ENCODE measurements at regions not wholly inside any gene's neighbourhood (a gene's known extent, or its start where the extent isn't known, plus 50 kb on each side); places are given as distances from the start of the nearest gene placed in this dataset.

- Mint-ChIP-seq H3K4me1 (peaks cover 39% of the 10 kb centered on the region), H3K27ac (no peak overlapping the region), H3K9me3 (peaks cover 15% of the 10 kb centered on the region), H3K36me3 (ENCODE audit: low read depth) (no peaks in the 10 kb centered on the region), H3K27me3 (ENCODE audit: low read depth, poor library complexity) (no peaks in the 10 kb centered on the region), H3K4me3 (no peak overlapping the region)
- DNase-seq: no peak
- TF ChIP-seq CTCF (IDR thresholded peaks at IDR 0.05): no peak
Observed at GRCh38 chr6:22878706-22879105, 309.3 kb downstream of the HDGFL1 start.

DNA sequence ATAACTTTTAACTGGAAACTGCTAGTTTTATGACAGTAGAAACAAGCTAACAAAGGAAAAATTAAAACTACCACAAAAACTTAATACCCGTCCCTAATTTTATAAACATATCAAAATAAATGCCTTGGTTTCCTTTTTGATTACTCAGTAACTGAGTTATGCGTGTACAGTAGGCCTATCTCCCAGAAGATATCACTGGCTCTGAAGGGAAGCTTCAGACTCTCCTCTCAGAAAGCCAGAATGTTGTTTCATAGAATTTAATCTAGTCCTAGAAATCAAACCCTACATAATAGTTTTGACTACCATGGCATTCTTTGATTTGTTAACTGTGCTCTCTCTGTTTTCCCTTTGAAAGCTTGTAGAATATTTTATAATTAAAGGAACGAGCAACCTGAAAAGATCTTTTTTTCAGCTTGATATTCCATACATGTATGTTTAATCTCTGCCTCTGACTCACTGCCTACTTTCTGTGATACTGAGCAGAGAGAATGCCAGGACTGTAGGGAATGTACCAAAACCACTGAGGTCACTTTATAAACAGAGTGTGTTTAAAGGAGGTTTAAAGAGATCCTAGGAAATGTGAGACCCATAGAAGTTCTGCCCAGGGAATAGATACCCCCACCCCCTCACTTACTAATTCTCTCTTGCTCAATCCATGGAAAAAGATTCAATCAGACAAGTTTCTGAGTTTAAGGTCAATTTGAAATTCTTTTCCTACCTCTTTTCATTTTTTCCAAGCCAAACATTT is 311.5 kb downstream of the HDGFL1 start:
- Mint-ChIP-seq H3K27me3 (ENCODE audit: low read depth, poor library complexity) (peaks cover 4% of the 10 kb centered on the region), H3K36me3 (ENCODE audit: low read depth) (no peaks in the 10 kb centered on the region), H3K9me3 (peaks cover 8% of the 10 kb centered on the region), H3K4me1 (peaks cover 46% of the 10 kb centered on the region), H3K27ac (peak overlapping the region; percentile 77), H3K4me3 (no peak overlapping the region)
- no peak for TF ChIP-seq CTCF (IDR thresholded peaks at IDR 0.05)
- DNase-seq: no peak

GRCh38 chr6:22882581-22882980 is 313.2 kb downstream of the HDGFL1 start:
- H3K9me3 Mint-ChIP-seq: peaks cover 6% of the 10 kb centered on the region
- peaks cover 4% of the 10 kb centered on the region for H3K27me3 Mint-ChIP-seq (ENCODE audit: low read depth, poor library complexity)
- TF ChIP-seq CTCF (IDR thresholded peaks at IDR 0.05): no peak
- no peak for DNase-seq
- no peak overlapping the region for H3K27ac Mint-ChIP-seq
- H3K36me3 Mint-ChIP-seq (ENCODE audit: low read depth): peaks cover 4% of the 10 kb centered on the region
- H3K4me1 Mint-ChIP-seq: peaks cover 46% of the 10 kb centered on the region
- H3K4me3 Mint-ChIP-seq: no peak overlapping the region

- Mint-ChIP-seq H3K27me3 (ENCODE audit: low read depth, poor library complexity) (peaks cover 4% of the 10 kb centered on the region), H3K27ac (no peak overlapping the region), H3K4me3 (no peak overlapping the region), H3K4me1 (peaks cover 41% of the 10 kb centered on the region), H3K9me3 (peaks cover 6% of the 10 kb centered on the region), H3K36me3 (ENCODE audit: low read depth) (peaks cover 4% of the 10 kb centered on the region)
- no peak for TF ChIP-seq CTCF (IDR thresholded peaks at IDR 0.05)
- DNase-seq: no peak
Observed at GRCh38 chr6:22883061-22883717, 313.8 kb downstream of the HDGFL1 start.

GRCh38 chr6:22884456-22884855 is 315.1 kb downstream of the HDGFL1 start:
- no peak for TF ChIP-seq CTCF (IDR thresholded peaks at IDR 0.05)
- Mint-ChIP-seq H3K27ac (no peak overlapping the region), H3K36me3 (ENCODE audit: low read depth) (peaks cover 4% of the 10 kb centered on the region), H3K4me1 (peaks cover 33% of the 10 kb centered on the region), H3K4me3 (no peak overlapping the region), H3K9me3 (peaks cover 6% of the 10 kb centered on the region), H3K27me3 (ENCODE audit: low read depth, poor library complexity) (peaks cover 4% of the 10 kb centered on the region)
- no peak for DNase-seq

Data from nephron progenitor cell (in vitro differentiated cells).